ENCODE measurements at regions not wholly inside any gene's neighbourhood (a gene's known extent, or its start where the extent isn't known, plus 50 kb on each side); places are given as distances from the start of the nearest gene placed in this dataset.

DNA sequence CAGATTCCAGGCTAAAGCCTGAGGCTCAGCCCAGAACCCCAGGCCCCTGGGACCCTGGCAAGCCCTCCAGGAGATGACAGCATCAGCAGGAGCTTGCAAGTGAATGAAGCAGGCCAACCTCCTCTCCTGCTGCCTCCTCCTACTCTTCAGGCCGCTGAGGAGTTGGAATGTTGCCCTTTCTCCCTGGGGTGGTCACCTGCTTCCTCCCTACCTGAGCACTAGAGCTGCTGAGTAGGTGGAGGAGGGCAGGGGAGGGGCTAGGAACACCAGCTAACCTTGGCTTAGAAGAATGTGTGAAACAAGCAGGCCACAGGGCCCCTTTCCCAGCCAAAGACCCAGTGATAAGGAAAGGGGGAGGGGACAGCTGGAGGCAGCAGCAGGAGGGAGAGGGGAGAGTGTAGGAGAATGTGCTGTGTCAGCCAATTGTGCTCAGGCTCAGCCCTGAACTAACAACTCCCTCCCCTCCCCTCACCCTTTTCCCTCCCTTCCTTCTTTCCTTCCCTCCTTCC, 58.0 kb downstream of the PJA1 start:
- ATAC-seq (peak in 3 of 8 donors; percentile 41 to 71 (median 69)), DNase-seq (no peak)
- Histone ChIP-seq H3K36me3 (no peaks in the 10 kb centered on the region), H3K4me1 (peaks cover 0 to 10% (median 0%) of the 10 kb centered on the region in 9 donors), H3K27me3 (peaks cover 0 to 45% (median 0%) of the 10 kb centered on the region in 7 donors), H3K27ac (no peak overlapping the region), H3K9me3 (no peaks in the 10 kb centered on the region), H3K4me3 (no peak overlapping the region)
- intact Hi-C loops (cut with DNase I), result no loop called here
- TF ChIP-seq, protein P1, sequence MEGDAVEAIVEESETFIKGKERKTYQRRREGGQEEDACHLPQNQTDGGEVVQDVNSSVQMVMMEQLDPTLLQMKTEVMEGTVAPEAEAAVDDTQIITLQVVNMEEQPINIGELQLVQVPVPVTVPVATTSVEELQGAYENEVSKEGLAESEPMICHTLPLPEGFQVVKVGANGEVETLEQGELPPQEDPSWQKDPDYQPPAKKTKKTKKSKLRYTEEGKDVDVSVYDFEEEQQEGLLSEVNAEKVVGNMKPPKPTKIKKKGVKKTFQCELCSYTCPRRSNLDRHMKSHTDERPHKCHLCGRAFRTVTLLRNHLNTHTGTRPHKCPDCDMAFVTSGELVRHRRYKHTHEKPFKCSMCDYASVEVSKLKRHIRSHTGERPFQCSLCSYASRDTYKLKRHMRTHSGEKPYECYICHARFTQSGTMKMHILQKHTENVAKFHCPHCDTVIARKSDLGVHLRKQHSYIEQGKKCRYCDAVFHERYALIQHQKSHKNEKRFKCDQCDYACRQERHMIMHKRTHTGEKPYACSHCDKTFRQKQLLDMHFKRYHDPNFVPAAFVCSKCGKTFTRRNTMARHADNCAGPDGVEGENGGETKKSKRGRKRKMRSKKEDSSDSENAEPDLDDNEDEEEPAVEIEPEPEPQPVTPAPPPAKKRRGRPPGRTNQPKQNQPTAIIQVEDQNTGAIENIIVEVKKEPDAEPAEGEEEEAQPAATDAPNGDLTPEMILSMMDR (IDR thresholded peaks at IDR 0.05), result no peak
- WGBS, 2 donors, result 23 to 25% methylated on average over 1 of the region's 1 CpG

DNA sequence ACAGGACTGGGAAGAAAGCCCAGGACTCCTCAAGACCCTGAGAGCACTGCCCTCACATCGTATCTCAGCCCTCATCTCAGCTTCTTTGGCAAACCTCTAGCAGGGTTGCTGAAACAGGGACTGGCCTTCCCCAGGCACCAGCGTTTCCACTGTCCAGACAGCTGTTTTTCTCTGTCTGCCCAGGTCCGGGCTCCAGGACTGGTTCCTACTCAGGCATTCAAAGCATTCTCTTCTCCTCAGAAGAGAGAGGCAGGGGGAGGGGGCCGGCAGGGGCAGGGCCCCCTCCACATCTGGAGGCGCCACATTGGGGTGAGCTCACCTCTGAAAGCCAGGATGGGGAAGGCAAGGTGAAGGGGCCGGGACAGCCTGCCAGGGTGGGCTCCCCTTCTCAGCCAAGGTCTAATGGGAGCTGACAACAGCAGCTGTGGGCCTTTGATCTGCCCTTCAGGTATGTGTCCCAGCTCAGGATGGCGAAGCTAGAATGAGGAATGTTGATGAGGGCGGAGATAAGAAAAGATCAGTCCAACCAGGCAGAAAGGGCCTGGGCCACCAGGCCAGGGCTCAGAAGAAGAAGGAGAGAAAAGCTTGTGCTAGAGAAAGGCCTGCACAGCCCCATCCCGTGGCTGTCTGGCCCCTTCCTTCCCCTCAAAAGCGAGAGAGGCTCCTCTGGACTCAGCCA, 60.4 kb downstream of the PJA1 start:
- Histone ChIP-seq H3K4me1 (peaks cover 0 to 10% (median 0%) of the 10 kb centered on the region in 9 donors), H3K4me3 (no peak overlapping the region), H3K9me3 (no peaks in the 10 kb centered on the region), H3K36me3 (no peaks in the 10 kb centered on the region), H3K27ac (no peak overlapping the region), H3K27me3 (peaks cover 0 to 36% (median 0%) of the 10 kb centered on the region in 7 donors)
- ATAC-seq (no peak), DNase-seq (no peak)
- intact Hi-C loops (cut with DNase I), result no loop called here
- TF ChIP-seq, protein P1 (IDR thresholded peaks at IDR 0.05), result no peak
- WGBS, 2 donors, result 90 to 95% methylated on average over 8 to 10 of the region's 10 CpGs

DNA sequence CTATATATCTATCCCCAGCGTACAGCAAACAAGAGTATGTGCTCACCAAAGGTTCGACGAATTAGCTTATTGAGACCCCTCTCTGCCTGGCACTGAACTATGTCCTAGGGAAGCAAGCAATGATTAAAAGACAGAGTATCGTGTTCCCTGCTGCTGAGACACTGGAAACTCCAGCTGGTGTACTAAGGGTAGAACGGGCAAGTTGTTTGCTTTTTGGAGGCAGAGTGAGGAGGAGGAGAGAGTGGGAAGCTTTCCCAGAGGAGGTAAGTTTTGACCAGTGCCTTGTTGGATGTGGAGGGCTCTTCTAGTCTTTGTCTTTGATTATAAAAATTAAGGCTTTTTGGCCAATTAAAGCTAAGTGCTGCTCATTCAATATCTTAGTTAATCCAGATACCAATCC, 61.7 kb downstream of the PJA1 start:
- TF ChIP-seq, protein P1 (IDR thresholded peaks at IDR 0.05), result no peak
- DNase-seq (no peak), ATAC-seq (no peak)
- intact Hi-C loops (cut with DNase I), result no loop called here
- H3K9me3 ChIP-seq, result no peaks in the 10 kb centered on the region
- 93 to 94% methylated on average over 5 of the region's 5 CpGs for WGBS, 2 donors
- peaks cover 0 to 32% (median 0%) of the 10 kb centered on the region in 7 donors for H3K27me3 ChIP-seq
- no peak overlapping the region for H3K4me3 ChIP-seq
- H3K27ac ChIP-seq, result no peak overlapping the region
- H3K36me3 ChIP-seq, result no peaks in the 10 kb centered on the region
- H3K4me1 ChIP-seq, result peaks cover 0 to 10% (median 0%) of the 10 kb centered on the region in 9 donors

DNA sequence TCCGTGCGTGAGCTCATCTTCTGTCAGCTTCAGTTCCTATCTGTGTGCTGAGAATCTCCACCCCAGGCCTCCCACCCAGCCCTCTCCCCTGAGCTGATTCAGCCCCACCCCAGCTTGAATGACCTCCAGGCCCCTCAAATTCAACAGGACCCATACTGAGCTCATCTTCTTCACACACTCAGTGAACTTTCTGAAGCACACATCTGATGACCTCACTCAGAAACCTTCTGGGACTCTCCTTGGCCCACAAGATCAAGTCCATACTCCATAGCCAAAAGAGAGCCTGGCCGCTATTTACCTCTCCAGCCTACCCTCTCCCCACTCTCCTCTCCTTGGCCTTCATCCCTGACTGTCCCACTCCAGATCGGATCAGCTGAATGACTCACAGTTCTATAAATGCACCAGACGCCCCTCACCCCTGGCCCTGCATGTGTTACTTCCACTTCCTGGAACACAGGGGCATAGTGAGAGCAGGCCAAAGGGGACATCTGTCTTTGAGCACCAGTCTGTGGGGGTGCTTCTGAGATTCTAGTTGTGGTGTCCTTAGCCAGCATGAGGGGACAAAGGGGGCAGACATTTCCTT, 62.5 kb downstream of the PJA1 start:
- Histone ChIP-seq H3K4me1 (peaks cover 0 to 6% (median 0%) of the 10 kb centered on the region in 9 donors), H3K9me3 (no peaks in the 10 kb centered on the region), H3K27ac (no peak overlapping the region), H3K27me3 (peaks cover 0 to 32% (median 0%) of the 10 kb centered on the region in 7 donors), H3K4me3 (no peak overlapping the region), H3K36me3 (no peaks in the 10 kb centered on the region)
- ATAC-seq (peak in 1 of 8 donors; percentile 46), DNase-seq (no peak)
- WGBS, 2 donors, result 65 to 66% methylated on average over 5 of the region's 5 CpGs
- intact Hi-C loops (cut with DNase I), result no loop called here
- TF ChIP-seq, protein P1 (IDR thresholded peaks at IDR 0.05), result no peak

Measured in heart right ventricle (tissue), 16 donors.